Tibial artery (tissue), 4 donors: ENCODE measurements at regions not wholly inside any gene's neighbourhood (a gene's known extent, or its start where the extent isn't known, plus 50 kb on each side); places are given as distances from the start of the nearest gene placed in this dataset.

Experiments
- DNase-seq, 2 donors: peaks; one replicate each; pipeline ENCODE4 v3.0.0-alpha.2; 2019
- H3K27ac ChIP-seq, 2 donors: fragments of 200-600 bp; sonication (generic) in 1 of 2; 1 replicate in 1 of 2; 2 replicates in 1 of 2; pipeline ENCODE4 v1.5.1; 2018 to 2019; ENCODE audit warnings: mild to moderate bottlenecking in 1 of 2
- H3K27me3 ChIP-seq, 2 donors: fragments of 200-600 bp; sonication (generic) in 1 of 2; one replicate each; pipeline versions ENCODE4 v1.5.1 to v1.6.0; 2016 to 2019
- H3K36me3 ChIP-seq, 3 donors: fragments of 200-600 bp; sonication (generic) in 2 of 3; one replicate each; pipeline ENCODE4 v1.5.1; 2016 to 2019; ENCODE audit warnings: mild to moderate bottlenecking in 2 of 3
- H3K4me1 ChIP-seq, 4 donors: fragments of 200-600 bp; sonication (generic) in 2 of 4; 1 replicate in 3 of 4; 2 replicates in 1 of 4; pipeline ENCODE4 v1.5.1; 2016 to 2019
- H3K4me3 ChIP-seq, 2 donors: fragments of 200-600 bp; sonication (generic) in 1 of 2; 1 replicate in 1 of 2; 2 replicates in 1 of 2; pipeline ENCODE4 v1.5.1; 2018 to 2019; ENCODE audit warnings: mild to moderate bottlenecking in 2 of 2
- H3K9me3 ChIP-seq, 3 donors: fragments of 200-600 bp; sonication (generic) in 1 of 3; one replicate each; pipeline ENCODE4 v1.5.1; 2016 to 2019
- intact Hi-C: fragments of 100-400 bp; cut with DNase I; formaldehyde crosslinking; loops from one replicate; pipeline ENCODE4 v1.15.0; 2023; ENCODE audit warnings: low total_unique reads
- TF ChIP-seq, protein P1 (sequence below), 2 experiments: fragments of 200-600 bp in 1 of 2; fragments of 450-650 bp in 1 of 2; IDR thresholded peaks; one replicate each; pipeline ENCODE4 v1.5.1; 2017 to 2019; ENCODE audit warnings: antibody characterized with exemption in 2 of 2, mild to moderate bottlenecking in 1 of 2, moderate library complexity in 1 of 2

DNA sequence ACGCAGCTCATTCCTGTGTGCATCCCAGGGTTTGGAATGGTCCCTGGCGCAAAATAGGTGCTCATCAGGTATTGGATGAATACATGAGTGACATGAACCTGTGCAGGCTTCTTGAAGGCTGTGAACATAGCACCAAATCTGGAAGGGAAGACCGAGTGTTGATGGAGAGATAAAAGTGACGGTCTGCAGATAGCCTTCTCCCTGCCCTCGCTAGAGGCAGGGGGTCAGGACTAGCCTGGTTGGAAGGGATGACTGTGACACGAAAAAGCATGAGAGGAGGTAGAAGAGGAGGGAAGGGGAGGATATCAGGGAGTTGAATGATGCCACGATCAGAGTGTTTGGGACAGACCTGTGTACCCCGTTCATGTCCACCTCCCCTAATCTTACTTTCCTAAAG, 267.1 kb downstream of the XXYLT1 start:
- Histone ChIP-seq H3K27me3 (peaks cover 0 to 16% of the 10 kb centered on the region in 2 donors), H3K4me3 (no peak overlapping the region), H3K36me3 (no peaks in the 10 kb centered on the region), H3K9me3 (no peaks in the 10 kb centered on the region), H3K27ac (no peak overlapping the region), H3K4me1 (peaks cover 0 to 10% (median 3%) of the 10 kb centered on the region in 4 donors)
- peak in 1 of 2 donors; percentile 16 for DNase-seq
- intact Hi-C loops, result no loop called here
- TF ChIP-seq, protein P1, sequence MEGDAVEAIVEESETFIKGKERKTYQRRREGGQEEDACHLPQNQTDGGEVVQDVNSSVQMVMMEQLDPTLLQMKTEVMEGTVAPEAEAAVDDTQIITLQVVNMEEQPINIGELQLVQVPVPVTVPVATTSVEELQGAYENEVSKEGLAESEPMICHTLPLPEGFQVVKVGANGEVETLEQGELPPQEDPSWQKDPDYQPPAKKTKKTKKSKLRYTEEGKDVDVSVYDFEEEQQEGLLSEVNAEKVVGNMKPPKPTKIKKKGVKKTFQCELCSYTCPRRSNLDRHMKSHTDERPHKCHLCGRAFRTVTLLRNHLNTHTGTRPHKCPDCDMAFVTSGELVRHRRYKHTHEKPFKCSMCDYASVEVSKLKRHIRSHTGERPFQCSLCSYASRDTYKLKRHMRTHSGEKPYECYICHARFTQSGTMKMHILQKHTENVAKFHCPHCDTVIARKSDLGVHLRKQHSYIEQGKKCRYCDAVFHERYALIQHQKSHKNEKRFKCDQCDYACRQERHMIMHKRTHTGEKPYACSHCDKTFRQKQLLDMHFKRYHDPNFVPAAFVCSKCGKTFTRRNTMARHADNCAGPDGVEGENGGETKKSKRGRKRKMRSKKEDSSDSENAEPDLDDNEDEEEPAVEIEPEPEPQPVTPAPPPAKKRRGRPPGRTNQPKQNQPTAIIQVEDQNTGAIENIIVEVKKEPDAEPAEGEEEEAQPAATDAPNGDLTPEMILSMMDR (IDR thresholded peaks at IDR 0.05), result no peak

DNA sequence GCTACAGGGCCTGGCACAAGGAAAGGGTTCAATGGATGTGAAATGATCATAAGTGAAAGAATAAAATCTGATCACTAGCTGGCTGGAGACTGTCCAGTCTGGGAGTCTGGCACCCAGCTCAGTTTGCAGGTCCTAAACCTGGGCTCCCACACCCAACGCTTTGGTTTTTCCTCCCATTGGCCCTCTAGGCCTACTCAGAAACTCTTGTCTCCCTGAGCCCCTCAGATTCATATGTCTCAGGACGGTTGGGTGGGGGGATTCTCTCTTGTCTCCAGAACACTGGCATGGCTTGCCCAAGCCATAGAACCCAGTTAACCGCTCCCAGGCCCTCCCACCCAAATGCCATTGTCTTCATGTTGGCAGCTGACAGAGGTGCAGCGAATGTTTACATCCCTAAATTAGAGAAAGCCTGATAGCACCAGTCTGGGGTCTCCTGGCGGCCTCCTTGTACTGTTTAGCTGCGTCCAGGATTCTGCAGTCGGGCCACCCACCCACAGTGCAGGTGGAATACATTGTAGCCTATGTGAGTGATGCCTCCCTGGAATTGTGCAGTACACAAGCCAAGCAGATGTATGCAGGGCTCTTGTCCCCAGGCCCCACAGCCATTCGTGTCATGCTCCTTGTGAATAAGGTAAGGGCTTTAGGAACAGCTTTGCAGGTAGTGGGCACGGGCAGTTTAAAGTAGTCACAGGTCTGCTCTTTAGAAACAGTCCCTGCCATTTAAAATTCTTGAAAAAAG, 266.3 kb downstream of the XXYLT1 start:
- H3K27ac ChIP-seq, result no peak overlapping the region
- H3K27me3 ChIP-seq, result peaks cover 0 to 16% of the 10 kb centered on the region in 2 donors
- intact Hi-C loops, result no loop called here
- TF ChIP-seq, protein P1 (IDR thresholded peaks at IDR 0.05), result no peak
- peak in 1 of 2 donors; percentile 32 for DNase-seq
- no peaks in the 10 kb centered on the region for H3K9me3 ChIP-seq
- H3K36me3 ChIP-seq, result no peaks in the 10 kb centered on the region
- H3K4me1 ChIP-seq, result peaks cover 0 to 10% (median 3%) of the 10 kb centered on the region in 4 donors
- H3K4me3 ChIP-seq, result no peak overlapping the region

DNA sequence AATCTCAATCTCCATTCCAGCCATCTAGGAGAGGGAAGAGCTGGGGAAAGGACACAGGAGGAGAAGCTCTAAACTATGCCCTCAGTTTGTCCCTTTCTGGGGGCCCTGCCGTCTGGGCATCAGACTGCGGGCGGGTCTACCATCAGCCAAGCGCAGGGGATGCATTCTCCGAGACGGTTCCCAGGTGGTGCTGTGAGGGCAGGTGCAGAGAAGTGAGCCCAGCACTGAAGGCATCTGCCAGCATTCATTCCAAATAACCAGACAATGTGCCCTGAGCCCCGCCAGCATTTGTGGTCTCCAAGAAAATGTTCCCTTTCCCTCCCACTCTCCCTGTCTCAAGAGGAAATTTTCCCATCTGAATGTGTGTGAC, 265.7 kb downstream of the XXYLT1 start:
- H3K9me3 ChIP-seq, result no peaks in the 10 kb centered on the region
- TF ChIP-seq, protein P1 (IDR thresholded peaks at IDR 0.05), result no peak
- no peak overlapping the region for H3K27ac ChIP-seq
- peaks cover 0 to 10% (median 3%) of the 10 kb centered on the region in 4 donors for H3K4me1 ChIP-seq
- DNase-seq, result peak in 1 of 2 donors; percentile 19
- intact Hi-C loops, result no loop called here
- H3K4me3 ChIP-seq, result no peak overlapping the region
- H3K27me3 ChIP-seq, result peaks cover 0 to 16% of the 10 kb centered on the region in 2 donors
- no peaks in the 10 kb centered on the region for H3K36me3 ChIP-seq

DNA sequence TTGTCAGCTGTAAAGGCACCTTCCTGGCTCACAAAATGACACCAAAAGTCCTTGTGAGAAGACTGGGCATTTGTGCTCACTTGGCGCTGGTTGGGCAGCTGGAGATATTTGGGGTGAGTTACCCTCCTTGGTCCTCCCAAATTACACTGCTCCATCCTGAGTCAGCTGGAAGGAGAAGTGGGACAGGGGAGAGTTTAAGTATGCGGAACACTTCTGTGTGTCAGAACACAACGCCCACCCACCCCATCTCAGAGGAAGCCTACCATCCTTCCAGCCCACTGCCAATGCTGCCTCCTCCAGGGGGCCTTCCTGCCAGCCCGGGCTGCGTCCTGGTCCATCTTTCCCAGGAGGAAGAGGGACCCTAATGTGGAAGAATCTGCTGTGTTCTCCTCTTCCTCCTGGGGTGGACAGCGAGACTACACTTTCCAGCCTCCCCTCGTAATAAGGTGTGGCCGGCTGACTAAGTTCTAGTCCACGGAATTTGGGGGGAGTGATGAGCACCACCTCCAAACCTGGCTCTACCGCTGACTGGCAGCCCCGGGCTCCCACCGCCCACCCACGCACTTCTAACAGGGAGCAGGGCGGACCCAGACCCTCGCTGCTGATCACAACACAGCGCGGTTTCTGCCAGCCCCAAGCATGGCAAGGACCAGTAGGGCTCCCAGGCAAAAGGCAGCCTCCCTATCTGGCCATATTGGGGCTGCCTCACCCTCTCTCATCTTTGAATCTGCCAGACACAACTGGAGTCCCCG, 265.0 kb downstream of the XXYLT1 start:
- intact Hi-C loops, result no loop called here
- no peaks in the 10 kb centered on the region for H3K36me3 ChIP-seq
- H3K27ac ChIP-seq, result no peak overlapping the region
- H3K27me3 ChIP-seq, result peaks cover 0 to 16% of the 10 kb centered on the region in 2 donors
- no peak overlapping the region for H3K4me3 ChIP-seq
- H3K4me1 ChIP-seq, result peaks cover 0 to 10% (median 3%) of the 10 kb centered on the region in 4 donors
- TF ChIP-seq, protein P1 (IDR thresholded peaks at IDR 0.05), result no peak
- no peaks in the 10 kb centered on the region for H3K9me3 ChIP-seq
- peak in 1 of 2 donors; percentile 50 for DNase-seq

DNA sequence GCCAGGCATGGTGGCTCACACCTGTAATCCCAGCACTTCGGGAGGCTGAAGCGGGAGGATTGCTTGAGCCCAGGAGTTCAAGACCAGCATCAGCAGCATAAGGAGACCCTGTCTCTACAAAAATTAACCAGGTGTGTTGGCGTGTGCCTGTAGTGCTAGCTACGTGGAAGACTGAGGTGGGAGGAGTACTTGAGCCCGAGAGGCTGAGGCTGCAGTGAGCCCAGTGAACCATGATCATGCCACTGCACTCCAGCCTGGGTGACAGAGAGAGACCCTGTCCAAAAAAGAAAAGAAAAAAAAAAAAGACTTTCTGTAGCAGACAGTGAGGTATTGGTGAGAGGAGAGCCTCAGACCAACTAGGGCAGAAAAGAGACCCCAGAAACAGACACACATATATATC, 263.8 kb downstream of the XXYLT1 start:
- intact Hi-C loops, result no loop called here
- TF ChIP-seq, protein P1 (IDR thresholded peaks at IDR 0.05), result no peak
- Histone ChIP-seq H3K4me1 (peaks cover 0 to 9% (median 3%) of the 10 kb centered on the region in 4 donors), H3K4me3 (no peak overlapping the region), H3K36me3 (no peaks in the 10 kb centered on the region), H3K9me3 (no peaks in the 10 kb centered on the region), H3K27ac (no peak overlapping the region), H3K27me3 (peaks cover 0 to 16% of the 10 kb centered on the region in 2 donors)
- peak in 1 of 2 donors; percentile 23 for DNase-seq
